Non-pigmented ciliary epithelial cell (primary cell): ENCODE measurements at regions not wholly inside any gene's neighbourhood (a gene's known extent, or its start where the extent isn't known, plus 50 kb on each side); places are given as distances from the start of the nearest gene placed in this dataset.

Source experiments
- DNase-seq: peaks from one replicate; pipeline ENCODE4 v3.0.0-alpha.2; 2010; ENCODE audit warnings: low read depth

- no peak for DNase-seq
Measured at GRCh38 chr1:232194424-232194823, 435.5 kb downstream of the SIPA1L2 start.

- no peak for DNase-seq
Measured at GRCh38 chr1:232193451-232193783, 436.5 kb downstream of the SIPA1L2 start.

- DNase-seq: no peak
Measured at GRCh38 chr1:232192781-232193450, 437.0 kb downstream of the SIPA1L2 start.

- DNase-seq: no peak
Measured at GRCh38 chr1:232191560-232191959, 438.4 kb downstream of the SIPA1L2 start.

- no peak for DNase-seq
Measured at GRCh38 chr1:232188318-232188717, 441.6 kb downstream of the SIPA1L2 start.

- no peak for DNase-seq
Measured at GRCh38 chr1:232186931-232187330, 443.0 kb downstream of the SIPA1L2 start.

- no peak for DNase-seq
Measured at GRCh38 chr1:232184561-232185530, 445.1 kb downstream of the SIPA1L2 start.

- no peak for DNase-seq
Measured at GRCh38 chr1:232183802-232184201, 446.1 kb downstream of the SIPA1L2 start.

- no peak for DNase-seq
Measured at GRCh38 chr1:232183266-232183800, 446.6 kb downstream of the SIPA1L2 start.

GRCh38 chr1:232182236-232182635 is 447.7 kb downstream of the SIPA1L2 start:
- no peak for DNase-seq

GRCh38 chr1:232180779-232181136 is 449.2 kb downstream of the SIPA1L2 start:
- no peak for DNase-seq

- no peak for DNase-seq
Measured at GRCh38 chr1:232179896-232180778, 449.8 kb downstream of the SIPA1L2 start.

- DNase-seq: no peak
Measured at GRCh38 chr1:232178191-232178590, 451.7 kb downstream of the SIPA1L2 start.

GRCh38 chr1:232177438-232177837 is 452.5 kb downstream of the SIPA1L2 start:
- DNase-seq: no peak

GRCh38 chr1:232176222-232176621 is 453.7 kb downstream of the SIPA1L2 start:
- no peak for DNase-seq

- no peak for DNase-seq
Measured at GRCh38 chr1:232174306-232174705, 455.6 kb downstream of the SIPA1L2 start.

GRCh38 chr1:232172563-232172962 is 457.4 kb downstream of the SIPA1L2 start:
- DNase-seq: no peak

- DNase-seq: no peak
Measured at GRCh38 chr1:232170909-232171308, 459.0 kb downstream of the SIPA1L2 start.

GRCh38 chr1:232169436-232169835 is 460.5 kb downstream of the SIPA1L2 start:
- no peak for DNase-seq

- no peak for DNase-seq
Measured at GRCh38 chr1:232168508-232168907, 461.4 kb downstream of the SIPA1L2 start.

GRCh38 chr1:232166942-232167341 is 463.0 kb downstream of the SIPA1L2 start:
- DNase-seq: no peak
